Keratinocyte (primary cell): ENCODE measurements at regions not wholly inside any gene's neighbourhood (a gene's known extent, or its start where the extent isn't known, plus 50 kb on each side); places are given as distances from the start of the nearest gene placed in this dataset.

ENCODE experiments used
- CTCF ChIP-seq, 3 experiments: IDR thresholded peaks in 1 of 3; conservative IDR thresholded peaks in 1 of 3; optimal IDR thresholded peaks in 1 of 3; 2 replicates in 2 of 3; 3 replicates in 1 of 3; pipeline versions ENCODE3 to v1.5.1; 2011; ENCODE audit warnings: low read length in 3 of 3, mild to moderate bottlenecking in 3 of 3, moderate library complexity in 2 of 3, control low read depth in 1 of 3, inconsistent platforms in 1 of 3; ENCODE audit not compliant: insufficient read depth in 2 of 3; ENCODE audit errors: extremely low read depth in 1 of 3
- EZH2 ChIP-seq: IDR thresholded peaks from one replicate; pipeline ENCODE4 v1.6.1; 2012; ENCODE audit warnings: inconsistent platforms, mild to moderate bottlenecking, low read length, moderate library complexity

GRCh38 chr2:59282374-59283057 is 1041.4 kb upstream of the FANCL start:
- TF ChIP-seq CTCF (optimal IDR thresholded peaks at IDR 0.05 in 1 of 3, IDR thresholded peaks at IDR 0.05 in 1 of 3, conservative IDR thresholded peaks at IDR 0.05 in 1 of 3; ENCODE audit: extremely low read depth in 1 of 3, insufficient read depth in 2 of 3, low read length in 3 of 3) (no peak), EZH2 (no peak)
